GM10248 (cell line): ENCODE measurements at regions not wholly inside any gene's neighbourhood (a gene's known extent, or its start where the extent isn't known, plus 50 kb on each side); places are given as distances from the start of the nearest gene placed in this dataset.

Source experiments
- CTCF ChIA-PET: fragments of 300-600 bp; sonication (Branson Sonifier 250); formaldehyde crosslinking; extraction: SDS; loops from one replicate; lab custom pipeline; 2021; ENCODE audit warnings: antibody characterized with exemption; lab: Yijun Ruan, JAX
- POLR2A ChIA-PET: fragments of 350-650 bp; sonication (Branson Sonifier 250); formaldehyde crosslinking; extraction: SDS; loops from one replicate; lab custom pipeline; 2020; ENCODE audit warnings: antibody characterized with exemption; lab: Yijun Ruan, JAX
- DNase-seq: peaks from one replicate; pipeline ENCODE4 v3.0.0; 2012; ENCODE audit errors: extremely low spot score
- TF ChIP-seq, protein P1 (sequence below): IDR thresholded peaks from 2 replicates; pipeline ENCODE4 v1.5.1; 2012; ENCODE audit warnings: mild to moderate bottlenecking, low read depth; ENCODE audit errors: extremely low read depth, missing control alignments, control extremely low read depth

GRCh38 chr12:45547822-45548221, 181.7 kb upstream of the ARID2 start:
- TF ChIP-seq, protein P1, sequence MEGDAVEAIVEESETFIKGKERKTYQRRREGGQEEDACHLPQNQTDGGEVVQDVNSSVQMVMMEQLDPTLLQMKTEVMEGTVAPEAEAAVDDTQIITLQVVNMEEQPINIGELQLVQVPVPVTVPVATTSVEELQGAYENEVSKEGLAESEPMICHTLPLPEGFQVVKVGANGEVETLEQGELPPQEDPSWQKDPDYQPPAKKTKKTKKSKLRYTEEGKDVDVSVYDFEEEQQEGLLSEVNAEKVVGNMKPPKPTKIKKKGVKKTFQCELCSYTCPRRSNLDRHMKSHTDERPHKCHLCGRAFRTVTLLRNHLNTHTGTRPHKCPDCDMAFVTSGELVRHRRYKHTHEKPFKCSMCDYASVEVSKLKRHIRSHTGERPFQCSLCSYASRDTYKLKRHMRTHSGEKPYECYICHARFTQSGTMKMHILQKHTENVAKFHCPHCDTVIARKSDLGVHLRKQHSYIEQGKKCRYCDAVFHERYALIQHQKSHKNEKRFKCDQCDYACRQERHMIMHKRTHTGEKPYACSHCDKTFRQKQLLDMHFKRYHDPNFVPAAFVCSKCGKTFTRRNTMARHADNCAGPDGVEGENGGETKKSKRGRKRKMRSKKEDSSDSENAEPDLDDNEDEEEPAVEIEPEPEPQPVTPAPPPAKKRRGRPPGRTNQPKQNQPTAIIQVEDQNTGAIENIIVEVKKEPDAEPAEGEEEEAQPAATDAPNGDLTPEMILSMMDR, result no peak
- peak; percentile 18 for DNase-seq
- ChIA-PET POLR2A (no interaction called here), CTCF (interaction anchor here (1.0 to 1.1 kb wide), 3 partner anchors 19 to 456 kb away, joined by 3 to 4 read pairs (median 3); no protein-coding TSS in a partner anchor)

- ChIA-PET CTCF (no interaction called here), POLR2A (no interaction called here)
- TF ChIP-seq, protein P1, result no peak
- DNase-seq, result no peak
Observed at GRCh38 chr12:45548426-45548825, 181.1 kb upstream of the ARID2 start.

GRCh38 chr12:45549337-45549902, 180.1 kb upstream of the ARID2 start:
- ChIA-PET POLR2A (no interaction called here), CTCF (interaction anchor here (1.1 kb wide), 1 partner anchor 9 kb away, joined by 4 read pairs; no protein-coding TSS in a partner anchor)
- TF ChIP-seq, protein P1, result no peak
- DNase-seq, result no peak

GRCh38 chr12:45553204-45553603, 176.3 kb upstream of the ARID2 start:
- CTCF ChIA-PET, result interaction anchor here (1.7 to 5.7 kb wide), 2 partner anchors 9 to 12 kb away, joined by 4 to 47 read pairs; no protein-coding TSS in a partner anchor
- DNase-seq, result no peak
- TF ChIP-seq, protein P1, result no peak
- POLR2A ChIA-PET, result no interaction called here

DNA sequence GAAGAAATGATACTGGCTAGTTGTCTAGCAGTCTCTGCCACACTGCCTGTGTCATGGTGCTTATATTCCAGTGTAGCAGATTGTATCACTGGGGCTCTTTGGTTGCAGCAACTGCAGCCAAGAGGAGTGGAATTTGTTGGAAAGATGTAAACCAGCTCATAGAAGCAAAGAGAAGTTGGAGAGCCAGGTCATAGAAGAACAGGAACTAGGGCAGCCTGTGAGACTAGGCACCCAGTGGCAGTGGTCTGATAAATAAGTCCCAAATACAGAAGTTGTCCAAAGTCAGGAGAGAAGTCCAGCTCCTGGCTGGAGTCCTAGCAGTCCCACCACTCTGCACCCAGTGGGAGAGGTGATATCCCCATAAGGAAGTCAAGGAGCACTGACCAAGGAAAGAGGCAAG, 172.5 kb upstream of the ARID2 start:
- ChIA-PET CTCF (interaction anchor here (5.7 kb wide), 1 partner anchor 13 kb away, joined by 47 read pairs; no protein-coding TSS in a partner anchor), POLR2A (no interaction called here)
- TF ChIP-seq, protein P1, result no peak
- no peak for DNase-seq

DNA sequence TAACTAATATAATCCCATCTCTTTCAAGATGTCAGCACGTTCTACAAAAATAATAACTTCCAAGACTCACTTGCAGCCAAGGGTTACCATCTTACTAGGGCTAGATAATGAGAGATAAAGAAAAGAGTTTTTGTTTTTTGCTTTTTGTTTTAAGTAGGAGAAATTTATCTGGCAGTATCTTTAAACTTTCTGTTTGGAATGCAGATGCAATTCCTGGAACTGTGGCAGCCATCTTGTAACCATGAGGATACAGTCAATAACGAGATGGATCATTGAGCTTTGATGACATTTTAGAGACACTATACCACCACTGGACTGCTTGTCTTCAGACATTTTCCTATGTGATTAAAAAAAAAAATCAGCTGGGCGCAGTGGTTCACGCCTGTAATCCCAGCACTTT, 171.2 kb upstream of the ARID2 start:
- POLR2A ChIA-PET, result no interaction called here
- CTCF ChIA-PET, result no interaction called here
- TF ChIP-seq, protein P1, result no peak
- no peak for DNase-seq
